ENCODE measurements at regions not wholly inside any gene's neighbourhood (a gene's known extent, or its start where the extent isn't known, plus 50 kb on each side); places are given as distances from the start of the nearest gene placed in this dataset.

- H3K27me3 ChIP-seq (ENCODE audit: insufficient read depth, low read depth), result peaks cover 38% of the 10 kb centered on the region; the same call in 1 of the 2 replicates
- TF ChIP-seq EZH2 (IDR thresholded peaks at IDR 0.05; ENCODE audit: low read depth), result no peak
- TF ChIP-seq CTCF (conservative IDR thresholded peaks at IDR 0.05), result no peak
- H3F3A ChIP-seq (ENCODE audit: insufficient read depth, low read depth), result no peaks in the 10 kb centered on the region
- no peaks in the 10 kb centered on the region for H3K36me3 ChIP-seq (ENCODE audit: low read depth)
- no peak overlapping the region for H3K4me2 ChIP-seq
- no peak overlapping the region for H3K4me3 ChIP-seq
- no TSS peak for BruUV-seq (replicated peaks)
- H4K20me1 ChIP-seq (ENCODE audit: insufficient read depth), result no peaks in the 10 kb centered on the region
- CTCF ChIA-PET, result no interaction called here
- H2AFZ ChIP-seq, result no peak overlapping the region
- no peaks in the 10 kb centered on the region for H3K4me1 ChIP-seq (replicated peaks; ENCODE audit: insufficient read depth)
- POLR2A ChIA-PET (ENCODE audit: unreplicated experiment), result no interaction called here
- intact Hi-C loops (cut with micrococcal nuclease; ENCODE audit: unreplicated experiment), result loop anchor here (5.0 kb wide), 1 partner anchor 177 kb away; no protein-coding TSS in a partner anchor
- no peak for DNase-seq
- no peaks in the 10 kb centered on the region for H3K79me2 ChIP-seq (ENCODE audit: low read depth)
- no peak overlapping the region for H3K27ac ChIP-seq
- no peaks in the 10 kb centered on the region for H3K9me3 ChIP-seq (ENCODE audit: insufficient read depth, low read depth)
- H3K9me2 ChIP-seq (ENCODE audit: insufficient read depth), result no peaks in the 10 kb centered on the region
These were observed 116.0 kb upstream of the SMIM23 start for GRCh38 chr5:171669571-171669970.

GRCh38 chr5:171672556-171672955 lies 113.1 kb upstream of the SMIM23 start:
- Histone ChIP-seq H2AFZ (no peak overlapping the region), H3K9me2 (ENCODE audit: insufficient read depth) (no peaks in the 10 kb centered on the region), H3F3A (ENCODE audit: insufficient read depth, low read depth) (no peaks in the 10 kb centered on the region), H3K4me3 (no peak overlapping the region), H3K4me2 (no peak overlapping the region), H3K4me1 (replicated peaks; ENCODE audit: insufficient read depth) (no peaks in the 10 kb centered on the region), H3K36me3 (ENCODE audit: low read depth) (no peaks in the 10 kb centered on the region), H3K9me3 (ENCODE audit: insufficient read depth, low read depth) (no peaks in the 10 kb centered on the region), H4K20me1 (ENCODE audit: insufficient read depth) (no peaks in the 10 kb centered on the region), H3K79me2 (ENCODE audit: low read depth) (no peaks in the 10 kb centered on the region), H3K27me3 (ENCODE audit: insufficient read depth, low read depth) (peaks cover 52% of the 10 kb centered on the region; the same call in 1 of the 2 replicates), H3K27ac (no peak overlapping the region)
- intact Hi-C loops (cut with micrococcal nuclease; ENCODE audit: unreplicated experiment), result no loop called here
- CTCF ChIA-PET, result no interaction called here
- POLR2A ChIA-PET (ENCODE audit: unreplicated experiment), result interaction anchor here (0.6 kb wide), 1 partner anchor 1929 kb away, joined by 4 read pairs; no protein-coding TSS in a partner anchor
- TF ChIP-seq EZH2 (IDR thresholded peaks at IDR 0.05; ENCODE audit: low read depth) (no peak), CTCF (conservative IDR thresholded peaks at IDR 0.05) (no peak)
- DNase-seq, result no peak
- no TSS peak for BruUV-seq (replicated peaks)

GRCh38 chr5:171673328-171673727 lies 112.3 kb upstream of the SMIM23 start:
- CTCF ChIA-PET, result no interaction called here
- Histone ChIP-seq H3K27me3 (ENCODE audit: insufficient read depth, low read depth) (peaks cover 52% of the 10 kb centered on the region; the same call in 1 of the 2 replicates), H4K20me1 (ENCODE audit: insufficient read depth) (no peaks in the 10 kb centered on the region), H3K27ac (no peak overlapping the region), H3K79me2 (ENCODE audit: low read depth) (no peaks in the 10 kb centered on the region), H2AFZ (no peak overlapping the region), H3K9me3 (ENCODE audit: insufficient read depth, low read depth) (no peaks in the 10 kb centered on the region), H3K36me3 (ENCODE audit: low read depth) (no peaks in the 10 kb centered on the region), H3K4me3 (no peak overlapping the region), H3K4me2 (no peak overlapping the region), H3K4me1 (replicated peaks; ENCODE audit: insufficient read depth) (no peaks in the 10 kb centered on the region), H3F3A (ENCODE audit: insufficient read depth, low read depth) (no peaks in the 10 kb centered on the region), H3K9me2 (ENCODE audit: insufficient read depth) (no peaks in the 10 kb centered on the region)
- no peak for DNase-seq
- BruUV-seq (replicated peaks), result no TSS peak
- intact Hi-C loops (cut with micrococcal nuclease; ENCODE audit: unreplicated experiment), result no loop called here
- no peak for TF ChIP-seq CTCF (conservative IDR thresholded peaks at IDR 0.05)
- no peak for TF ChIP-seq EZH2 (IDR thresholded peaks at IDR 0.05; ENCODE audit: low read depth)
- POLR2A ChIA-PET (ENCODE audit: unreplicated experiment), result no interaction called here
